Adrenal gland (tissue), 5 donors: ENCODE measurements at regions not wholly inside any gene's neighbourhood (a gene's known extent, or its start where the extent isn't known, plus 50 kb on each side); places are given as distances from the start of the nearest gene placed in this dataset.

ENCODE experiments used
- CTCF ChIP-seq, 6 experiments: fragments of 450-650 bp in 4 of 6; fragments of 200-600 bp in 2 of 6; sonication (generic) in 1 of 6; IDR thresholded peaks; 1 replicate in 5 of 6; 2 replicates in 1 of 6; pipeline versions ENCODE4 v1.5.1 to v1.8.0; 2016 to 2021; ENCODE audit warnings: antibody characterized with exemption in 6 of 6, mild to moderate bottlenecking in 2 of 6, moderate library complexity in 1 of 6
- POLR2A ChIP-seq, 2 donors: fragments of 450-650 bp; IDR thresholded peaks; one replicate each; pipeline ENCODE4 v1.6.1; 2017; ENCODE audit warnings: antibody characterized with exemption in 2 of 2, mild to moderate bottlenecking in 2 of 2, moderate library complexity in 1 of 2
- donor health status: DM: no; HTN: no; CAD: no.

DNA sequence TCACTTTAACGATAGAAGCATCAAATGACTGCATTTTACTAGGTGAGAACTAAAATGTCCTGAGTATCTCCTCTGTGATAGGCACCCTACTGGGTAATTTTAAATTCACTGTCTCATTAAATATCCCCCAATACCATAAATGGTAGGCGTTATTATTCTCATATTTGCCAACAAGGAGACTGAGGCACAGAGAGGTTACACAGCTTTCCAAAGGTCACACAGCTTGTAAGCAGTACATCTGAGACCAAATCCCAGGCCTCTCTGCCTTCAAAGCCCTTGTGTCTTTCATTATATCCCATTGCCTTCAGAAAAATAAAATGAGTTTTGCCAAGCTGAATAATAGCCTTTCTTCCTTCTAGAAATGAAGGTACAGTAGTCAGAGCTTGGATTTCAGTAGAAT, 502.6 kb downstream of the HAPSTR1 start:
- TF ChIP-seq CTCF (IDR thresholded peaks at IDR 0.05) (no peak), POLR2A (IDR thresholded peaks at IDR 0.05) (no peak)
